ENCODE measurements at regions not wholly inside any gene's neighbourhood (a gene's known extent, or its start where the extent isn't known, plus 50 kb on each side); places are given as distances from the start of the nearest gene placed in this dataset.

DNA sequence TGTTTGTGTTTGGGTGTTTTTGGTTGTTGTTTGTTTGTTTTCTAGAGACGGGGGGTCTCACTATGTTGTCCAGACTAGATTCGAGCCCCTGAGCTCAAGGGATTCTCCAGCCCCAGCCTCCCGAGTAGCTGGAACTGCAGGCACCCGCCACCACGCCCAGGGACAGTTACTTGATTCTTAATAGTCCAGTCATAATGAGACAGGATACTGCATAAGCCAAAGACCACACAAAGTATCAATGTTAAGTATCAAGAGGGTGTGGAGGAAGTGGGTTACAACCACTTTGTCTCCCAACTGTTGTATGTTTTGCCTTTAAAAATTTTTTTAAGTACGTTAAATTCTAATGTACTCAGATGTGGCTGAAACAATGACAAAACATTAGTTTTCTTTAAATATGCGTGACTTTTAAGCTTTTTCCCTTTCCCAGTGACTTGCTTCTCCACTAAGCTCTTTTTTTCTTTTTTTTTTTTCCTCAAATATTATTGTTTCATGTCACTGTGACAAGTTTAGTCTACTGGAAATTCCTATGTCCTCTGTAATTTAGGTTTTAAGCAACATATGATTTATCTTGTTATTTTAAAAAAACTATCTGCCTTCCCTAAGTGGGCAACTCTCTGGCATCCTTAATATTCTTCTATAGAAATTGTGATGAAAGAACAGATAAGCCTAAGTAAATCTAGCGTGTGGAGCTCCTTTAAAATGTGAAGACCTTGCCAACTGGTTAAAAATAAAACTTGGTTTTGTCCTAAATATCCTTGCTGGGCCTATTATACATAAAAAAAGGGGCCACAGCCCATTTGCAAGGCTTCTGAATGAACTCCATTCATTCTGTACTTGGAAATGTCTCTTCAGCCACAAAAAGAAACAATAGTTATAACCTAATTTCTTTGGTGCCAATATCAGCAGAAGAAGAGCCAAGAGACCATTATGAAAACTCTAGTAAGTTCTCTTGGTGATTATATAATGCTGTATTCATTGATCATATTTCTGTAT, 56.2 kb upstream of the DPH5 start:
- no peaks in the 10 kb centered on the region for H3K36me3 ChIP-seq (ENCODE audit: control insufficient read depth in 2 of 2, insufficient read depth in 1 of 2, low read length in 2 of 2)
- no peaks in the 10 kb centered on the region for H3K4me1 ChIP-seq (ENCODE audit: control insufficient read depth, insufficient read depth, low read length)
- H3K9me3 ChIP-seq (ENCODE audit: control insufficient read depth, insufficient read depth, low read depth, low read length), result no peaks in the 10 kb centered on the region
- ChIA-PET POLR2A (no interaction called here), CTCF (no interaction called here)
- H3K4me3 ChIP-seq (ENCODE audit: low read depth, low read length), result no peak overlapping the region
- no peak overlapping the region for H3K27ac ChIP-seq (ENCODE audit: extremely low read depth, low read depth, low read length)
- no peak for TF ChIP-seq ZNF18 (tag by site-specific recombination; IDR thresholded peaks at IDR 0.05)
- no peak for TF ChIP-seq ZFP37 (tag by site-specific recombination; IDR thresholded peaks at IDR 0.05)
- TF ChIP-seq ZBTB1 (tag by site-specific recombination; IDR thresholded peaks at IDR 0.05), result no peak
- no peak for TF ChIP-seq ZBTB21 (tag by site-specific recombination; IDR thresholded peaks at IDR 0.05)
- no peak for TF ChIP-seq ZBTB44 (tag by site-specific recombination; IDR thresholded peaks at IDR 0.05)
- TF ChIP-seq ZNF391 (tag by site-specific recombination; IDR thresholded peaks at IDR 0.05; ENCODE audit: borderline replicate concordance, low read depth), result no peak
- TF ChIP-seq ZNF610 (tag by site-specific recombination; IDR thresholded peaks at IDR 0.05; ENCODE audit: borderline replicate concordance), result no peak
- no peak for TF ChIP-seq ZSCAN4 (tag by site-specific recombination; IDR thresholded peaks at IDR 0.05)
- no peak for TF ChIP-seq ZNF335 (tag by site-specific recombination; conservative IDR thresholded peaks at IDR 0.05)
- TF ChIP-seq, protein P1, sequence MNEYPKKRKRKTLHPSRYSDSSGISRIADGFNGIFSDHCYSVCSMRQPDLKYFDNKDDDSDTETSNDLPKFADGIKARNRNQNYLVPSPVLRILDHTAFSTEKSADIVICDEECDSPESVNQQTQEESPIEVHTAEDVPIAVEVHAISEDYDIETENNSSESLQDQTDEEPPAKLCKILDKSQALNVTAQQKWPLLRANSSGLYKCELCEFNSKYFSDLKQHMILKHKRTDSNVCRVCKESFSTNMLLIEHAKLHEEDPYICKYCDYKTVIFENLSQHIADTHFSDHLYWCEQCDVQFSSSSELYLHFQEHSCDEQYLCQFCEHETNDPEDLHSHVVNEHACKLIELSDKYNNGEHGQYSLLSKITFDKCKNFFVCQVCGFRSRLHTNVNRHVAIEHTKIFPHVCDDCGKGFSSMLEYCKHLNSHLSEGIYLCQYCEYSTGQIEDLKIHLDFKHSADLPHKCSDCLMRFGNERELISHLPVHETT (tag by site-specific recombination; IDR thresholded peaks at IDR 0.05), result no peak
- no peak for TF ChIP-seq ZNF558 (tag by site-specific recombination; IDR thresholded peaks at IDR 0.05)
- TF ChIP-seq ZSCAN16 (tag by site-specific recombination; IDR thresholded peaks at IDR 0.05), result no peak
- TF ChIP-seq ZNF768 (tag by site-specific recombination; IDR thresholded peaks at IDR 0.05), result no peak
- no peak for TF ChIP-seq ZNF354C (tag by site-specific recombination; IDR thresholded peaks at IDR 0.05; ENCODE audit: borderline replicate concordance, low read depth)
- no peak for TF ChIP-seq ZBTB17 (tag by site-specific recombination; IDR thresholded peaks at IDR 0.05)
- TF ChIP-seq ZNF280D (tag by site-specific recombination; IDR thresholded peaks at IDR 0.05), result no peak
- TF ChIP-seq ZNF623 (tag by site-specific recombination; IDR thresholded peaks at IDR 0.05), result no peak
- TF ChIP-seq, protein P2, sequence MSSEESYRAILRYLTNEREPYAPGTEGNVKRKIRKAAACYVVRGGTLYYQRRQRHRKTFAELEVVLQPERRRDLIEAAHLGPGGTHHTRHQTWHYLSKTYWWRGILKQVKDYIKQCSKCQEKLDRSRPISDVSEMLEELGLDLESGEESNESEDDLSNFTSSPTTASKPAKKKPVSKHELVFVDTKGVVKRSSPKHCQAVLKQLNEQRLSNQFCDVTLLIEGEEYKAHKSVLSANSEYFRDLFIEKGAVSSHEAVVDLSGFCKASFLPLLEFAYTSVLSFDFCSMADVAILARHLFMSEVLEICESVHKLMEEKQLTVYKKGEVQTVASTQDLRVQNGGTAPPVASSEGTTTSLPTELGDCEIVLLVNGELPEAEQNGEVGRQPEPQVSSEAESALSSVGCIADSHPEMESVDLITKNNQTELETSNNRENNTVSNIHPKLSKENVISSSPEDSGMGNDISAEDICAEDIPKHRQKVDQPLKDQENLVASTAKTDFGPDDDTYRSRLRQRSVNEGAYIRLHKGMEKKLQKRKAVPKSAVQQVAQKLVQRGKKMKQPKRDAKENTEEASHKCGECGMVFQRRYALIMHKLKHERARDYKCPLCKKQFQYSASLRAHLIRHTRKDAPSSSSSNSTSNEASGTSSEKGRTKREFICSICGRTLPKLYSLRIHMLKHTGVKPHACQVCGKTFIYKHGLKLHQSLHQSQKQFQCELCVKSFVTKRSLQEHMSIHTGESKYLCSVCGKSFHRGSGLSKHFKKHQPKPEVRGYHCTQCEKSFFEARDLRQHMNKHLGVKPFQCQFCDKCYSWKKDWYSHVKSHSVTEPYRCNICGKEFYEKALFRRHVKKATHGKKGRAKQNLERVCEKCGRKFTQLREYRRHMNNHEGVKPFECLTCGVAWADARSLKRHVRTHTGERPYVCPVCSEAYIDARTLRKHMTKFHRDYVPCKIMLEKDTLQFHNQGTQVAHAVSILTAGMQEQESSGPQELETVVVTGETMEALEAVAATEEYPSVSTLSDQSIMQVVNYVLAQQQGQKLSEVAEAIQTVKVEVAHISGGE (tag by site-specific recombination; conservative IDR thresholded peaks at IDR 0.05; ENCODE audit: low read depth), result no peak
- TF ChIP-seq ZNF777 (tag by site-specific recombination; IDR thresholded peaks at IDR 0.05; ENCODE audit: borderline replicate concordance), result no peak

Data from HEK293 (cell line).